IMR-90 (cell line): ENCODE measurements at regions not wholly inside any gene's neighbourhood (a gene's known extent, or its start where the extent isn't known, plus 50 kb on each side); places are given as distances from the start of the nearest gene placed in this dataset.

Source experiments
- CEBPB ChIP-seq: IDR thresholded peaks from 2 replicates; pipeline ENCODE4 v1.6.1; 2012; ENCODE audit warnings: low read depth, low read length, improper control_type of control experiment
- CHD1 ChIP-seq: IDR thresholded peaks from 2 replicates; pipeline ENCODE4 v1.6.1; 2012; ENCODE audit warnings: low read depth, low read length, improper control_type of control experiment
- FOS ChIP-seq: fragments of 150-350 bp; IDR thresholded peaks from 2 replicates; pipeline ENCODE4 v1.6.1; 2016; ENCODE audit warnings: low read depth, low read length
- MAZ ChIP-seq: IDR thresholded peaks from 2 replicates; pipeline ENCODE4 v1.6.1; 2012; ENCODE audit warnings: low read depth, mild to moderate bottlenecking, low read length, improper control_type of control experiment, moderate library complexity, borderline replicate concordance
- MXI1 ChIP-seq: IDR thresholded peaks from 2 replicates; pipeline ENCODE4 v1.6.1; 2012; ENCODE audit warnings: low read depth, mild to moderate bottlenecking, low read length, moderate library complexity, borderline replicate concordance
- POLR2A ChIP-seq: IDR thresholded peaks from 2 replicates; pipeline ENCODE4 v1.6.1; 2012; ENCODE audit warnings: mild to moderate bottlenecking, low read depth, low read length
- RCOR1 ChIP-seq: IDR thresholded peaks from 2 replicates; pipeline ENCODE4 v1.6.1; 2012; ENCODE audit warnings: mild to moderate bottlenecking, low read length, improper control_type of control experiment; ENCODE audit not compliant: insufficient replicate concordance
- TF ChIP-seq, protein P1 (sequence below): conservative IDR thresholded peaks from 2 replicates; pipeline ENCODE4 v1.5.1; 2012; ENCODE audit warnings: mild to moderate bottlenecking, low read depth, low read length, improper control_type of control experiment
- TF ChIP-seq, protein P2 (sequence below): fragments of 150-350 bp; IDR thresholded peaks from 2 replicates; pipeline ENCODE4 v1.6.1; 2016; ENCODE audit warnings: low read depth, mild to moderate bottlenecking, low read length, moderate library complexity, borderline replicate concordance

DNA sequence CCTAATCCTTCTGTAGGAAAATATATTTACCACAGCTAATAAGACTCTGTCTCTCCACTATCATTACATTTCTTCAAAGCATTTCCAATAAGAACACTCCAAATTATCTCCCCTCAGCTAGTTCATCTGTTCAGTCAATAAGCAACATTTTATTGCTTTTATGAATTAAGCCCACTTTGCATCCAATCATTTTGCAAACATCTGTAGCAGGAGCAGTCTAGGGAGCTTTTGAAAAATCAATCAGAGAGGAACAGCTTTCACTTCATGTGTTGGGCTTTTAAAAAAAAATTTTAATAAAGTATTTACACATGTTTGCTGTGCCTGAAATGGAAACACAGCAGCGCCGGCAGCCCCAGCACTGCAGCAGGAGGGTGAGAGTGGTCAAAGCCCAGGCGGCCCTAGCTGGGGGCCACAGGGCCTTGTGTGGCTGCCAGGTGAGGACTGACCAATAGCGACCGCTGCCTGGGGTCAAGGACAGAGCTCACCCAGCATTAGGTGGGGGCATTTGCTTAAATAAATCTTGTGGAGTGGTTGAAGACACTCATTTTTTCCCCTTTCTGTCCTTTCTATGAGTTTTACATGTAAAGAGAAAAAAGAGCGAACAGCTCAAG, 250.7 kb downstream of the RNF144A start:
- TF ChIP-seq, protein P1, sequence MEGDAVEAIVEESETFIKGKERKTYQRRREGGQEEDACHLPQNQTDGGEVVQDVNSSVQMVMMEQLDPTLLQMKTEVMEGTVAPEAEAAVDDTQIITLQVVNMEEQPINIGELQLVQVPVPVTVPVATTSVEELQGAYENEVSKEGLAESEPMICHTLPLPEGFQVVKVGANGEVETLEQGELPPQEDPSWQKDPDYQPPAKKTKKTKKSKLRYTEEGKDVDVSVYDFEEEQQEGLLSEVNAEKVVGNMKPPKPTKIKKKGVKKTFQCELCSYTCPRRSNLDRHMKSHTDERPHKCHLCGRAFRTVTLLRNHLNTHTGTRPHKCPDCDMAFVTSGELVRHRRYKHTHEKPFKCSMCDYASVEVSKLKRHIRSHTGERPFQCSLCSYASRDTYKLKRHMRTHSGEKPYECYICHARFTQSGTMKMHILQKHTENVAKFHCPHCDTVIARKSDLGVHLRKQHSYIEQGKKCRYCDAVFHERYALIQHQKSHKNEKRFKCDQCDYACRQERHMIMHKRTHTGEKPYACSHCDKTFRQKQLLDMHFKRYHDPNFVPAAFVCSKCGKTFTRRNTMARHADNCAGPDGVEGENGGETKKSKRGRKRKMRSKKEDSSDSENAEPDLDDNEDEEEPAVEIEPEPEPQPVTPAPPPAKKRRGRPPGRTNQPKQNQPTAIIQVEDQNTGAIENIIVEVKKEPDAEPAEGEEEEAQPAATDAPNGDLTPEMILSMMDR: no peak
- TF ChIP-seq POLR2A (no peak), CEBPB (no peak), MXI1 (no peak), FOS (no peak), RCOR1 (no peak), CHD1 (no peak), MAZ (no peak)
- TF ChIP-seq, protein P2, sequence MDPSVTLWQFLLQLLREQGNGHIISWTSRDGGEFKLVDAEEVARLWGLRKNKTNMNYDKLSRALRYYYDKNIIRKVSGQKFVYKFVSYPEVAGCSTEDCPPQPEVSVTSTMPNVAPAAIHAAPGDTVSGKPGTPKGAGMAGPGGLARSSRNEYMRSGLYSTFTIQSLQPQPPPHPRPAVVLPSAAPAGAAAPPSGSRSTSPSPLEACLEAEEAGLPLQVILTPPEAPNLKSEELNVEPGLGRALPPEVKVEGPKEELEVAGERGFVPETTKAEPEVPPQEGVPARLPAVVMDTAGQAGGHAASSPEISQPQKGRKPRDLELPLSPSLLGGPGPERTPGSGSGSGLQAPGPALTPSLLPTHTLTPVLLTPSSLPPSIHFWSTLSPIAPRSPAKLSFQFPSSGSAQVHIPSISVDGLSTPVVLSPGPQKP: no peak
